Stimulated activated CD8-positive, alpha-beta memory T cell treated with anti-CD3 and anti-CD28 coated beads, Interleukin-7, amount 100 ng/mL, for 48 hours (primary cell): ENCODE measurements at regions not wholly inside any gene's neighbourhood (a gene's known extent, or its start where the extent isn't known, plus 50 kb on each side); places are given as distances from the start of the nearest gene placed in this dataset.

ENCODE experiments used
- DNase-seq, 2 donors: peaks; one replicate each; pipeline ENCODE4 v3.0.0-alpha.2; 2020; ENCODE audit warnings: low read depth in 1 of 2; ENCODE audit errors: extremely low read depth in 1 of 2

- DNase-seq = no peak
Observed at GRCh38 chr6:148076051-148076450, 266.6 kb upstream of the SASH1 start.

- no peak for DNase-seq
Observed at GRCh38 chr6:148080315-148080714, 262.3 kb upstream of the SASH1 start.

- DNase-seq = no peak
Observed at GRCh38 chr6:148081076-148081475, 261.6 kb upstream of the SASH1 start.

- no peak for DNase-seq
Observed at GRCh38 chr6:148082044-148082443, 260.6 kb upstream of the SASH1 start.

- no peak for DNase-seq
Observed at GRCh38 chr6:148082696-148083095, 259.9 kb upstream of the SASH1 start.

GRCh38 chr6:148085631-148086331 lies 256.9 kb upstream of the SASH1 start:
- no peak for DNase-seq

- DNase-seq = no peak
Observed at GRCh38 chr6:148086386-148086785, 256.3 kb upstream of the SASH1 start.

GRCh38 chr6:148086843-148087242 lies 255.8 kb upstream of the SASH1 start:
- no peak for DNase-seq

- no peak for DNase-seq
Observed at GRCh38 chr6:148087659-148088058, 255.0 kb upstream of the SASH1 start.

GRCh38 chr6:148090326-148090725 lies 252.3 kb upstream of the SASH1 start:
- DNase-seq = no peak

- no peak for DNase-seq
Observed at GRCh38 chr6:148091394-148091793, 251.2 kb upstream of the SASH1 start.

GRCh38 chr6:148103436-148103835 lies 239.2 kb upstream of the SASH1 start:
- no peak for DNase-seq

GRCh38 chr6:148104131-148104530 lies 238.5 kb upstream of the SASH1 start:
- no peak for DNase-seq

- DNase-seq = no peak
Observed at GRCh38 chr6:148105695-148106094, 236.9 kb upstream of the SASH1 start.

- DNase-seq = no peak
Observed at GRCh38 chr6:148107911-148108310, 234.7 kb upstream of the SASH1 start.

GRCh38 chr6:148109732-148110131 lies 232.9 kb upstream of the SASH1 start:
- no peak for DNase-seq

GRCh38 chr6:148110925-148111324 lies 231.7 kb upstream of the SASH1 start:
- DNase-seq = no peak

GRCh38 chr6:148112851-148113319 lies 229.8 kb upstream of the SASH1 start:
- DNase-seq = no peak

- no peak for DNase-seq
Observed at GRCh38 chr6:148116001-148116400, 226.6 kb upstream of the SASH1 start.

- DNase-seq = no peak
Observed at GRCh38 chr6:148118244-148118643, 224.4 kb upstream of the SASH1 start.

- DNase-seq = no peak
Observed at GRCh38 chr6:148128014-148128730, 214.5 kb upstream of the SASH1 start.

- DNase-seq = no peak
Observed at GRCh38 chr6:148134592-148134991, 208.0 kb upstream of the SASH1 start.
